Aorta (tissue), 5 donors: ENCODE measurements at regions not wholly inside any gene's neighbourhood (a gene's known extent, or its start where the extent isn't known, plus 50 kb on each side); places are given as distances from the start of the nearest gene placed in this dataset.

Source experiments
- ATAC-seq: fragments of 200-7000 bp; cut with Tn5 transposase; one replicate; pipeline ENCODE4 v1.9.1; 2022; ENCODE audit warnings: moderate library complexity; ENCODE audit not compliant: low FRiP score
- DNase-seq, 2 donors: peaks; one replicate each; pipeline ENCODE4 v3.0.0-alpha.2; 2020
- H3K27ac ChIP-seq, 2 donors: one replicate each; pipeline ENCODE4 v1.5.1; 2013; ENCODE audit warnings: low read length in 2 of 2, mild to moderate bottlenecking in 2 of 2, moderate library complexity in 2 of 2, control low read depth in 1 of 2, inconsistent platforms in 1 of 2, low read depth in 1 of 2
- H3K27me3 ChIP-seq, 2 donors: one replicate each; pipeline ENCODE4 v1.6.1; 2013; ENCODE audit warnings: control low read depth in 1 of 2, low read length in 1 of 2, mild to moderate bottlenecking in 1 of 2, moderate library complexity in 1 of 2; ENCODE audit not compliant: insufficient read depth in 2 of 2, control insufficient read depth in 1 of 2
- H3K36me3 ChIP-seq, 2 donors: one replicate each; pipeline ENCODE4 v1.6.1; 2013; ENCODE audit warnings: control low read depth in 1 of 2, low read length in 1 of 2, mild to moderate bottlenecking in 1 of 2; ENCODE audit not compliant: insufficient read depth in 2 of 2, control insufficient read depth in 1 of 2
- H3K4me1 ChIP-seq, 2 donors: one replicate each; pipeline ENCODE4 v1.6.1; 2013; ENCODE audit warnings: low read length in 2 of 2, control low read depth in 1 of 2, mild to moderate bottlenecking in 1 of 2, moderate library complexity in 1 of 2; ENCODE audit not compliant: insufficient read depth in 2 of 2, control insufficient read depth in 1 of 2
- H3K4me3 ChIP-seq, 2 donors: one replicate each; pipeline ENCODE4 v1.5.1; 2013; ENCODE audit warnings: low read length in 2 of 2, control low read depth in 1 of 2, mild to moderate bottlenecking in 1 of 2
- H3K9me3 ChIP-seq: one replicate; pipeline ENCODE4 v1.6.1; 2013; ENCODE audit warnings: mild to moderate bottlenecking, low read length; ENCODE audit not compliant: control insufficient read depth
- WGBS, 2 donors: extraction: QIAGEN DNeasy Blood & Tissue Kit; methylation state at CpG; one replicate each; pipeline ENCODE4 v1.1.7; 2013; 5-methylcytosine and 5-hydroxymethylcytosine counted together
- intact Hi-C, 2 donors: fragments of 100-400 bp; cut with DNase I; formaldehyde crosslinking; loops; one replicate each; pipeline versions ENCODE4 v1.14.2 to v1.15.0; 2022
- donor health status: healthy with polysubstance abuse.
- donor health status: Bipolar disorder and iron deficiency.
- donor health status: DM: no; HTN: no; CAD: no.
- donor health status: DM: no; HTN: no; CAD: no.
- donor health status: DM: yes; HTN: yes; CAD: no.

- 3 to 10% methylated on average over 2 of the region's 2 CpGs for WGBS, 2 donors
- no peak for DNase-seq
- ATAC-seq = no peak
These were observed 86.7 kb upstream of the SYNDIG1 start for GRCh38 chr20:24382743-24383142.

GRCh38 chr20:24382331-24382730, 87.1 kb upstream of the SYNDIG1 start:
- peak; percentile 74 to 83 for DNase-seq
- Histone ChIP-seq H3K4me3 (no peak overlapping the region), H3K27ac (peak overlapping the region in 1 of 2 donors; percentile 41), H3K4me1 (peaks cover 0 to 4% of the 10 kb centered on the region in 2 donors), H3K36me3 (no peaks in the 10 kb centered on the region), H3K9me3 (no peaks in the 10 kb centered on the region), H3K27me3 (no peaks in the 10 kb centered on the region)
- WGBS, 2 donors = 2 to 5% methylated on average over 7 of the region's 7 CpGs
- intact Hi-C loops = loop anchor here in 1 of 2 donors (5.0 kb wide), 1 partner anchor 85 kb away; the partner anchor contains the start of gene SYNDIG1
- peak; percentile 87 for ATAC-seq

More at GRCh38 chr20:24382743-24383142, 86.7 kb upstream of the SYNDIG1 start:
- H3K9me3 ChIP-seq = no peaks in the 10 kb centered on the region
- H3K36me3 ChIP-seq = no peaks in the 10 kb centered on the region
- no peaks in the 10 kb centered on the region for H3K27me3 ChIP-seq
- H3K4me3 ChIP-seq = no peak overlapping the region
- intact Hi-C loops = loop anchor here in 1 of 2 donors (5.0 kb wide), 1 partner anchor 85 kb away; the partner anchor contains the start of gene SYNDIG1
- H3K27ac ChIP-seq = peak overlapping the region in 1 of 2 donors; percentile 41
- H3K4me1 ChIP-seq = peaks cover 0 to 4% of the 10 kb centered on the region in 2 donors

- H3K27me3 ChIP-seq = no peaks in the 10 kb centered on the region
- no peaks in the 10 kb centered on the region for H3K36me3 ChIP-seq
- no peak for ATAC-seq
- no peak for DNase-seq
- no peaks in the 10 kb centered on the region for H3K9me3 ChIP-seq
- H3K4me1 ChIP-seq = peaks cover 0 to 5% of the 10 kb centered on the region in 2 donors
- H3K4me3 ChIP-seq = no peak overlapping the region
- intact Hi-C loops = loop anchor here in 1 of 2 donors (5.0 kb wide), 1 partner anchor 85 kb away; the partner anchor contains the start of gene SYNDIG1
- 72 to 75% methylated on average over 5 of the region's 5 CpGs for WGBS, 2 donors
- H3K27ac ChIP-seq = no peak overlapping the region
These were observed 87.5 kb upstream of the SYNDIG1 start for GRCh38 chr20:24381886-24382285.

DNA sequence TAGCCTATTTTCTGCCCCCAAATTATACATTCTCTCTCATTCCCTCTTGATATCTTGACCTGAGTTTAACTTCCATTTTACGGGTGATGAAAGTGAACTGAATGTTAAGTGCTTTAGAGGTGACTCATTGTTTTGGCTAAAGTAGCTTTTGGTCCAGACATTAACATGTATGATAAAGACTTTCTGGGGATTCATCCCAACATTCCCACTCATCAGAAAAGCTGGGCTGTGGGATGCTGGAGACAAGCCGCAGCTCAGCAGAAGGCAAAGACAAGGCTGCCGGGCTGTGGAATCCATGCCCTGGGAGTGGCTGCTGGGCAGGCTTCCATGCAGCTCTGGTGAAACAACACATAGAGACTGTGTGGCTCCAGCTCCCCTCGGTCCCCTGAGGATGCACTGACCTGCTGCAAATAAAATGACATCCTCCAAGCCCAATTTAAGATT, 89.9 kb upstream of the SYNDIG1 start:
- WGBS, 2 donors = 4% methylated on average over 4 of the region's 4 CpGs
- no peaks in the 10 kb centered on the region for H3K9me3 ChIP-seq
- intact Hi-C loops = loop anchor here in 1 of 2 donors (5.0 kb wide), 1 partner anchor 33 kb away; no protein-coding TSS in a partner anchor
- H3K27ac ChIP-seq = peak overlapping the region; percentile 47 to 88
- peak; percentile 71 for ATAC-seq
- no peaks in the 10 kb centered on the region for H3K27me3 ChIP-seq
- H3K36me3 ChIP-seq = no peaks in the 10 kb centered on the region
- no peak overlapping the region for H3K4me3 ChIP-seq
- DNase-seq = peak; percentile 73 to 78
- peaks cover 0 to 7% of the 10 kb centered on the region in 2 donors for H3K4me1 ChIP-seq

DNA sequence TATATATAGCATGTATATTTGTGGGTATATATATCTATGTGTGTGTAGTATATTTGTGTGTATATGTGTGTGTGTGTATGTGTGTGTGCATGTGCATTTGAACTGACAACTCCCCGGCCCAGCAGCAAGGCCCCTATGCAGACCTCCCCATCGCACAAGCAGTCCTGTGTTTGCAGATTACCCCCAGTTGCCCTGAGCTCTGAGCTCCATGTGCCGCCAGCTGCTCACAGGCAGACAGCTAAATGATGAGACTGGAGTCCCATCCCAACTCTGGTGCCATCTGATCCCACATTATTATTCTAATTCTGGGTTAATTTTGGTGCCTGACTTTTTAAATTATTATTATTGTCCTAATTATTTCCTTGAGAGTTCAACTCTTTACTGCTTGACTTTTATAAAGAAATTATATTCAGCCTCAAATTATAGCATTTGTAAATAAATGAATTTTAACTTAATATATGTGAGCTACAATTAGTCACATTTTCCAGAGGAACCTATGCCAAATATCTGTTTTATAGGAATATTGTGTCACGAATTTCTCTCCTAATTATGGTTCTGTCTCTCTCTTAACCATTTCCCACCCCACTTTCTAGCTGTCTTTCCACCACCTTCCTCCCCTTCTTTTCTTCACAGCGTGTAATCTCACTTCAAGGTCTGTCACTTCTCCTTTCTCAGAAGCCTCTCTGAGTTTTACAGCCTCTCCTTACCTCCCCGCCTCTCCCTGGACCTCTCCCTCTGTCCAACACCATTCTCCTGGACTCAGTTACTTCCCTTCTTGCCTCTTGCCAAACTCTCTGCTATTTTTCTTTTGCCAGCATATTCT, 90.6 kb upstream of the SYNDIG1 start:
- 49% methylated on average over 6 of the region's 6 CpGs for WGBS, 2 donors
- Histone ChIP-seq H3K9me3 (no peaks in the 10 kb centered on the region), H3K4me1 (peaks cover 0 to 7% of the 10 kb centered on the region in 2 donors), H3K27ac (peak overlapping the region; percentile 60 to 88), H3K27me3 (no peaks in the 10 kb centered on the region), H3K4me3 (no peak overlapping the region), H3K36me3 (no peaks in the 10 kb centered on the region)
- ATAC-seq = no peak
- no peak for DNase-seq
- intact Hi-C loops = loop anchor here in 1 of 2 donors (5.0 kb wide), 1 partner anchor 33 kb away; no protein-coding TSS in a partner anchor

DNA sequence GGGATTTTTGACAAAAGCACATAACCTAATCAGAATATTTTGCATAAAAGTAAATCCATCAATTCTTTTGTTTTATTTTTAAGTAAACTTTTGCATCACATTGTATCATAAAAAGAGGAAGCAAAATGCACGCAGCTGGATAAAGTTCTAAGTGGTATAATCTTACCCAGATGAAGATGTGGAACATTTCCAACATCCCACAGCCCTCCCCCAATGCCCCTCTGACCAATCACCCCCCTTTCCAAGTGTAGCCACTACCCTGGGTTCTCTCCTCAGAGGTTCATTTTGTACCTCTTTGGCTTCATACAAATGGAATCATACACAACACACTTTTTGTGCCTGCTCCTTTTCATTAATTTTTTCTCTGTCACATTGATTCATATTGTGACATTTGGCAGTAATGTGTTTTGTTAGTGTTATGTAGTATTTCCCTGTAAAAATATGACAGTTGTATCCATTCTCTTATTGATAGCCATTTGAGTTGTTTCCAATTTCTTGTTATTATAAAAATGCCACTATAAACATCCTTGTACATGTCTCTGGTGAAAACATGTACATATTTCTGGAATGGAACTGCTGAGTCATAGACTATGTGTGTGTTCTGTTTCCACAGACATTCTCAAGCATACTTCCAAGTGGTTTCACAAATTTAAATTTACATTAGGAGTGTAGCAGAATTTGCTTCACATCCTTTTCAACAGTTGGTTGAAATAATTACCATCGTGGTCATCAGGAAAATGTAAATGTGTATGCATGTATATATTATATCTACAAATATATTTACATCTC, 92.9 kb upstream of the SYNDIG1 start:
- H3K36me3 ChIP-seq = no peaks in the 10 kb centered on the region
- DNase-seq = no peak
- no peak overlapping the region for H3K27ac ChIP-seq
- no peak for ATAC-seq
- intact Hi-C loops = loop anchor here in 1 of 2 donors (5.0 kb wide), 1 partner anchor 36 kb away; no protein-coding TSS in a partner anchor
- peaks cover 0 to 7% of the 10 kb centered on the region in 2 donors for H3K4me1 ChIP-seq
- no peaks in the 10 kb centered on the region for H3K9me3 ChIP-seq
- WGBS, 2 donors = 8% methylated on average over 2 of the region's 2 CpGs
- no peak overlapping the region for H3K4me3 ChIP-seq
- no peaks in the 10 kb centered on the region for H3K27me3 ChIP-seq

DNA sequence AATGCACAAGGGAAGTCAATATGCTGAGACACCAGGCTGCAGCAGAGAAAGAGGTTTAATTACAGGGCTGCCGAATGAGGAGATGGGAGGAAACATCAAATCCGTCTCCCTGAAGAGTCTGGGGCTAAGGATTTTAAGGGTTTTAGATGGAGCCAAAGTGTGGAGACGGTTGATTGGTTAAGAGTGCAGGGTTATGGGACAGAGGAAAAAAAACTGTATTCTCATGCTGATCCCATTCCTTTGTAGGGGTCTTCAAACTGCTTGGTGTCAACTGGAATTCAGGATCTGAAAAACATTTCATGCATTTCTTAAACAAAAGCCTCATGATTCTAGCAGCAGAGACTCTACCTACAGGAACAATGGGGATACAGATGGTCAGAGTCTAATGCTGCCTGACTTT, 96.1 kb upstream of the SYNDIG1 start:
- ATAC-seq (no peak), DNase-seq (no peak)
- 90 to 97% methylated on average over 3 of the region's 3 CpGs for WGBS, 2 donors
- H3K27ac ChIP-seq = no peak overlapping the region
- no peaks in the 10 kb centered on the region for H3K27me3 ChIP-seq
- intact Hi-C loops = no loop called here
- H3K4me3 ChIP-seq = no peak overlapping the region
- no peaks in the 10 kb centered on the region for H3K9me3 ChIP-seq
- H3K36me3 ChIP-seq = no peaks in the 10 kb centered on the region
- H3K4me1 ChIP-seq = peaks cover 0 to 3% of the 10 kb centered on the region in 2 donors

DNA sequence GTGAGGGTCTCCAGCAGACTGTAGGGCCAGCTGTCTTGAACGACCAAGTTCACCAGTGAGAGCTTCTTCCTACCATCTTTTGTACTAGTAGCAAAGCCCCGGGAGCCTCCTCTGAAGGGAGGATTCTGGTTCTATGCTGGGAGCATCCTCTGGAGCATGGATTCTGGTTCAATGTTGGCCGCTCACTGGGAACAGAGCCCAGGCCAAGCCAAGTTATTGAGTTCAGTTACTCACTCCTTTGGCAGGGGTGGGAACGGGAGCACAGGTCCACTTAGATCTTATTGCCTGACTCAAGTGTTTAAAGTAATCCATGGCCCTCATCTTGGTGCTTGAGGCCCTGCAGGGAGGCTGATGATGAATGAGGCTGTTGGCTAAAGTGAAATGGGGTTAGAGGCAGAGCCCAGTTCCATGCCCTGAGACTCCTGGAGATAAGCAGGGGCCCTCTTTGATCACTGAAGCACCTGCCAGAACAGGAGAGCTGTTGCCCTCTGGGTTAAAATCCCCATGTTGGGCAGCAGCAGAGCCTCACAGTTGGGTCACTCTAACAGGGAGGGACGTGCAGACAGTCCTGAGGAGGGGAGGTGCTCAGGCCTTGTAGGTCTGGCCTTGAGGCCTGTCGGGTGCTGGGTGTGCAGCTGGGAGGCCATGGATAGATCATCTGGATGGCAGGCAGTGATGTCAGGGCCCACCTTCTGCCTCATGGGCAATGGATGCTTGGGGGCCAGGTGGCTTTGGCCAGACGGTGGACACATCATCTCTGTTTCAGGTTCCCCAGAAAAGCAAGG, 98.3 kb upstream of the SYNDIG1 start:
- Histone ChIP-seq H3K4me1 (no peaks in the 10 kb centered on the region), H3K9me3 (no peaks in the 10 kb centered on the region), H3K27ac (no peak overlapping the region), H3K36me3 (no peaks in the 10 kb centered on the region), H3K4me3 (no peak overlapping the region), H3K27me3 (no peaks in the 10 kb centered on the region)
- 93 to 94% methylated on average over 7 of the region's 7 CpGs for WGBS, 2 donors
- ATAC-seq = no peak
- intact Hi-C loops = no loop called here
- no peak for DNase-seq
